Mucosa of gallbladder (tissue), 1 donor: ENCODE measurements at regions not wholly inside any gene's neighbourhood (a gene's known extent, or its start where the extent isn't known, plus 50 kb on each side); places are given as distances from the start of the nearest gene placed in this dataset.

ENCODE experiments used
- DNase-seq: peaks from one replicate; pipeline ENCODE4 v3.0.0-alpha.2; 2020; ENCODE audit warnings: low spot score
- donor health status: DM: no; HTN: no; CAD: no.

- DNase-seq, result no peak
These were observed 197.4 kb downstream of the TRIM29 start for GRCh38 chr11:119940401-119940976.

- no peak for DNase-seq
These were observed 200.5 kb downstream of the TRIM29 start for GRCh38 chr11:119937412-119937811.

DNA sequence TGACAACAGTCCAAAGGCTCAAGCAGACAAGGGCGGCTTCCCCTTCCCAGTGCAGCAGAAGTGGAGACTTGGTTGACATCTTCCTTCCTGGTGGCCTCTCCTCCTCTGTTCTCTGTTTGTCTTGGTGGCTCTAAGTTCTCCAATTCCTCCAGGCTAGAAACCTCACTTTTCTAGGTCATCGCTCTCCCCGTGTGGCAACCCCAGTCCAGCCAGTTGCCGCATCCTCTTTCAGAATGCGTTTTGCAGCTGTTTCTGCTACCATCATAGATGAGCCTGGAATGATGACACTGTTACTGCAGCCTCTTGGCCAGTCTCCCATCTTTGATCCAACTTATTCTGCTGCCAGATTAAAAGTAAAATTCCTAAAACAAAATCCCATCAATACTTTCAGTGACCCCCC, 201.5 kb downstream of the TRIM29 start:
- no peak for DNase-seq

DNA sequence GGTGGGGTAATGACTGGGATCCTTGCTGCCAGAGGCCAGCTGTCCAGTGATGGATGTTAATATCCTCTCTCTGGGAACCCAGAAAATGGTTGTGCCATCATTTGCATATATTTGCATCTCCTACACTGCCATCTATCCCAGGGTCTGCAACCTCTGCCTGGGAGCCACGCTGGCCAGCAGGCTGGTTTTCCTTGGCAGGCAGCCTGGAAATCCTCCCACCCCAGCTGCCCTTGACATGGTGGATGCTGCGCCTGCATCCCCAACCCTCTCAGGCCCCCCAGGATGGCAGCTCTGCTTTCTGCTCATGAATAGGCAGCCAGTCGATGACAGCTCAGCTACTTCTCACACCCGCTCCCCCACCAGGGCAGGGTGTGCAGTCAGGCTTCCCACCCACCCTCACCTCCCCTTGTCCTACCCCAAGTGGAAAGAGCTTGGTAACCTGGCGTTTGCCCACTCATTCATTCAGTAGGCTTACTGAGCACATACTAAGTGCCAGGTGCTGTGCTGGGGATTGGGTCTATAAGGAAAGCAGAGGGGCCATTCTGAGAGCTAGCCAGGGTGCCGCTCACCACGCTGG, 202.5 kb downstream of the TRIM29 start:
- no peak for DNase-seq

GRCh38 chr11:119934866-119935265, 203.0 kb downstream of the TRIM29 start:
- no peak for DNase-seq

DNA sequence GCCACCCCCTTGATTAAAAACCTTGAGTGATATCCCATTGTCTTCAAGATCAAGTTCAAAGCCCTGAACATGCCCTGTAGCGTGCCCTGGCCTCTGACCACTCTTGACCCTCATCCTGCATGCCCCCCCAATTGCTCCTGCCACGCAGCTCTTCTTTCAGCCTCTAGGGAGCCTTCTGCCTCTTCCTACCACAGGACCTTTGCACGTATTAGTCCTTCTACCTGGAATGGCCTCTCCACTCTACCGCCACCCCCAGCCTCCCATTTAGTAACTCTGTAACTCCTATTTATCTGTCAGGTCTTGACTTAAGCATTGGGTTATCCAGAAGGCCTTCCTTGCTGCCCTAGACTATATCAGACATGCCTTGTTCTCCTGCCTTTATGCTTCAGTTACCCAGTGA, 203.6 kb downstream of the TRIM29 start:
- DNase-seq, result no peak

GRCh38 chr11:119933584-119933983, 204.3 kb downstream of the TRIM29 start:
- DNase-seq, result no peak

DNA sequence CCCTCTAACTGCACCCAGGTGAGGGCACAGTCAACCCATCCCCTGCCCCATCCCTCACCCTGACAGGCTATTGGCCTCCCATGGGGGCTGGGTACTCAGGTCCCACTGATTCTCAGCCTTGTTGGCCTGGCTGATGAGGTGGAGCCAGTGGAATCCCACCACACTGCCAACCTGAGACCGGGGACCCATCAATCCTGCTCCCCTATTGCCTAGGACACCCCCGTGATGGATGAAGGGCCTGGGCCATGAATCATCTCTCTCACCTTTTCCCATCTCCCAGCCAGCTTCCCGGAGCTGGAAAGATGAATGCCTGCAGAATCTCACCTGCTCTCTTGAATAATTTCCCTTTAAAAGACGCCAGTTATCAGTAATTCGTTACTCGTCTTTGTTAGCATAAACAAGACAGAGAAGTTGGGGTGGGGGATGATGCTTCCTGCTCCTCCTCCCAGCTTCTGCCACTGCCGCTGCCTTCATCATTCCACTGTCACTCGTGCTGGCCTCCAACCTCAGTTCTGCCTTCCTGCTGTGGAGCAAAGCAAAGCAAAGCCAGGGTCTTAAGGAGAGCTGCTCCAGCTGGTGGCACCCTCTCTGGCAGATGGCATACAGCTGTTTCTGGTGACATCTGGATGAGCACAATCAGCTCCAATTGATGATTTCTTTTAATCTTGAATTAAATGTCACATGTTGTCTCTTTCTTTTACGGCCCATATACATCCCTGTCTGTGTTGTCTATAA, 204.0 kb upstream of the NECTIN1 start:
- no peak for DNase-seq

DNA sequence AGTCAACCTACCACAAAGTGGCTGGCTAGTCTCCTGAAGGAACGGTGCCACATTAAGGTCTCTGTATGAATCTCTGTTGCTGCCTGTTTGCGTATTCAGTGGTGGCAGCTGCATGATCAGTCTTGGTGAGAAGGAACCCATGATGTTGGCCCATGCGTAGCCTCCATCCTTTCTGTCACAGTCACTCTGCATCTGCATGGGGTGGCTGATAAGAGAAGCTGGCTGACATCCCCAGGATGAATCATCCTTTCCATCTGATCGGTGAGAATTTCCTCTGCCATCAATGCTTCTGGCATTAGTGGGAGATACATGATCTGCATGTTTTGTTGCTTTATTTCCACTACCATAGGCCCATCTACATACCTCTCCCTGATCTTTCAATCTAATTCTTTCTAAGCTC, 199.0 kb upstream of the NECTIN1 start:
- no peak for DNase-seq

GRCh38 chr11:119924017-119924416, 195.0 kb upstream of the NECTIN1 start:
- DNase-seq, result no peak

GRCh38 chr11:119921571-119921970, 192.6 kb upstream of the NECTIN1 start:
- no peak for DNase-seq

GRCh38 chr11:119920666-119921387, 191.8 kb upstream of the NECTIN1 start:
- DNase-seq, result no peak

GRCh38 chr11:119919656-119920055, 190.7 kb upstream of the NECTIN1 start:
- DNase-seq, result no peak

- DNase-seq, result no peak
These were observed 189.3 kb upstream of the NECTIN1 start for GRCh38 chr11:119918347-119918746.

GRCh38 chr11:119916568-119916967, 187.6 kb upstream of the NECTIN1 start:
- DNase-seq, result no peak

DNA sequence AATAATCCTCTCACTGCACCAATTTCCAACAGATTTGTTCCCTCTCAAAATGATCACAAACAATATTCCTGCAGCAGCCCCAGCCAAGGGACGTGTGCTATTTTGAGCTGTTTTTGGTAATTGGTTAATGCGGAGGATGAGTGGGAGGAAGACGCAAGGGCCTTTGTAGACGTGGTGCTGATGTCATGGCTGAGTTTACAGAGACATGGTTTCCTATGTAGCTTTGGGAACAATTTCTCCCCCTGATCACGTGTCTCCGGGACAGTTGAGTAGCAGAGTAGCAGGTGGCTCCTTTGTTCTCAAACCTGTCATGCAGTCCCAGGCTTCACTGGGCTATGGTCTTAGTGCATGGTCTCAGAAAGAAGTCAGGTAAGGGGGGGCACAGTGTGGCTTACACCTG, 183.2 kb upstream of the NECTIN1 start:
- no peak for DNase-seq

DNA sequence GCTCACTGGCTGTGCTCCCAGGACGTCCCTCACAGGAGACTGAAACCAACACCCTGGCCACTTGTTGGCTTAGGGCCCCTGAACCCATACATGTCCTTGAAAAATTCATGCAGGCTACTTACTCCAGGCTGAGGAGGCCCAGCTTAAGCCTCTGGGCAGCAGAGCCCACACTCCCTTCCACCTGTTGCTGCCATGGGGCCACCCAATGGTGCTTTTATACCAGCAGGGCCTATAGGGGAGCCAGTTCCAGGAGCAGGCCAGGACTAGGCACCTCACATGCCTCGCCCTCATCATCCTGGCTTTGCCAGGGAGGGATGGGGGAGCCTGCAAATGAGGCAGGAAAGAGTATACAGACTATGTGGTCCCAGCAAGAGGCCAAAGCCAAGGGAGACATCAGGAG, 181.7 kb upstream of the NECTIN1 start:
- DNase-seq, result no peak

- DNase-seq, result peak; percentile 17
These were observed 181.1 kb upstream of the NECTIN1 start for GRCh38 chr11:119910051-119910450.

DNA sequence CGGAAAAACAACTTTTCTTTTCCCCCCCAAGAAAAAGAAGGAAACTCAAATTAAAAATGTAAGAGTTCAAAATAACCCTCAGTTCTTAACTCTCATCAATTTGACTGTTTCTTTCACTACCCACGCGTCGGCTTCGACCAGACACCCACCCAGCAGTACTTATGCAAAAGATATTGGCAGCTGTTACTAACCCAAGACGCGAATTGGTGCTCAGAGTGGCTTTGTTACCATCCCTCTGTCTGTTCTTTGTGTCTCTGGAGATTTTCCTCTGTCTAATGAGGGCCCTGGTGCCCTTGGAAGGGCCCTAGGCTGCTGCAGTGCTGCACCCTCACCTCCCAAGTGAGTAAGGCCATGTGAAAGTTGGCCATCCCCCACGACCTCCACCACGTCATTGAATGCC, 180.5 kb upstream of the NECTIN1 start:
- no peak for DNase-seq

DNA sequence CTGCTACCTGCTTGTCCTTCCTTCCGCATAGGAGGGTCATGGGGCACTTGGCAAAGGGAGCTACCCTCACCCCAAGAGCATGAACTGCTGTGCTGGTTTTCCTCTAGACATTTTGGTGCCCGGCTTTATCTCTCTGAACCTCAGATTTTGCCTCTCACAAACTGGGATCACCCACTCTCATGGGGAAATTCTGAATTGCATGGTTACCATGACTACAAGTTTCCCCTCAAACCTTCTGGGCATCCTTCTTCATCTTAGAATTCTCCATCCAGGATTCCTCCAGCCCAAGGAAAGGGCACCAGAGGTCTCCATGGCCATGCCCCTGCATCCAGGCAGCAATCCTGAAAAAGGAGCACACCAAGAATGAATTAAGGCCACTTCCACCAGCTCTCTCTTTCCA, 180.1 kb upstream of the NECTIN1 start:
- no peak for DNase-seq

DNA sequence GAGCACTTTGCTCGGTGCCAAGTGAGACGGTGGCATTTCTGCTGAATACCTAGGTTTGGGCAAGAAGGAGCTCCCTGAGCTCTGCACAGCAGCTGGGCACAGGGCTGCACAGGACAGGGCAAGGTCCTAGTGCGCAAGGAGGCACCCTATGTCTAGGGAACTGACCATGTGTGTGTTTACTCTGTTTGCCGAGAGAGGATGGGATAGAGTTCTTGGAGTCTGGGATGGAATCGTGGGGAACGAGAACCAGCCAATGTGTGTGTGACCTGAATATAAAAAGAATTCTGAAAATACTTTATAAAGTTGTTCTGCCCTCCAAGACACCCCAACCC, 179.5 kb upstream of the NECTIN1 start:
- DNase-seq, result no peak

DNA sequence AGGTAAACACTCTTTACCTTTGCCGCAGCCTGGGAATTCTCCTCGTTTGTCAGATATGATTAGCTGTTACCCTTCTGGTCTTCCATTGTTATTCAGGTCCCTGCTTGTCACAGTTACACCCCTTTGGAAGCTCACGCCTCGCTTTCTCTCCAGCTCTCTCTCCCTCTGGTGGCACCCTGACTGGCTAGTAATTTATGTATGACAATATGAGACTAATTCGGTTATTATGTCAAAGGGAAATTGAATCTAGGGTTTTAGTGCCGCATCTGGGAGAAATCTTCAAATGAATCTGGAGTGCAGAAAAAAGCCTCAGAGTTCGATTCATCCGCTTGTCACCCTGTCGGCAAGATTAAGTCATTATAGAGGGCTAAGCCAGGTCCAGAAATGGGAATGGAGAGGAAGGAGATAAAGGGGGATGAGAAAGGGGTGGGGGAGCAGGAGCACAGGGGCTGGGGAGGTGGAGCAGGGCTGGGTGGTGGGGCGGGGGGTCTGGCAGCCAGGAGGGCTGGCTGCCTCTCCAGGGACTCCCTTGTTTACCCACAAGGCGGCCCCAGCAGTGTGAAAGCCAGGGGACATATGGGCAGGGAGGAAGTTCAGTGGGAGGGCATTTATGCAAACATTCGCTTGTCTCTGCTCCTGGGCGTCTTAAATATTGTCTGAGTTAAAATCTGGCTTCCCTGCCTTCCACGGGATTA, 179.0 kb upstream of the NECTIN1 start:
- DNase-seq, result no peak
